PFSK-1 (cell line): ENCODE measurements at regions not wholly inside any gene's neighbourhood (a gene's known extent, or its start where the extent isn't known, plus 50 kb on each side); places are given as distances from the start of the nearest gene placed in this dataset.

Experiments used
- FOXP2 ChIP-seq: optimal IDR thresholded peaks from 2 replicates; pipeline ENCODE3; 2011; ENCODE audit warnings: borderline replicate concordance, control low read depth, inconsistent platforms; ENCODE audit not compliant: insufficient read depth; ENCODE audit errors: extremely low read length, extremely low read depth
- POLR2AphosphoS5 ChIP-seq: IDR thresholded peaks from 2 replicates; pipeline ENCODE4 v1.6.1; 2012; ENCODE audit warnings: low read depth, mild to moderate bottlenecking, control low read depth, low read length, moderate library complexity
- SIN3A ChIP-seq: IDR thresholded peaks from 2 replicates; pipeline ENCODE4 v1.6.1; 2012; ENCODE audit warnings: mild to moderate bottlenecking, low read length, moderate library complexity, borderline replicate concordance; ENCODE audit not compliant: insufficient read depth
- TAF1 ChIP-seq: IDR thresholded peaks from 2 replicates; pipeline ENCODE4 v1.6.1; 2012; ENCODE audit warnings: low read length, control low read depth, borderline replicate concordance; ENCODE audit not compliant: insufficient read depth
- TF ChIP-seq, protein P1 (sequence below), 2 experiments: IDR thresholded peaks; 2 replicates each; pipeline versions ENCODE4 v1.6.1 to v1.8.0; 2011 to 2012; ENCODE audit warnings: low read depth in 2 of 2, low read length in 2 of 2, control low read depth in 1 of 2, inconsistent platforms in 1 of 2, mild to moderate bottlenecking in 1 of 2, moderate library complexity in 1 of 2; ENCODE audit not compliant: insufficient read depth in 1 of 2

DNA sequence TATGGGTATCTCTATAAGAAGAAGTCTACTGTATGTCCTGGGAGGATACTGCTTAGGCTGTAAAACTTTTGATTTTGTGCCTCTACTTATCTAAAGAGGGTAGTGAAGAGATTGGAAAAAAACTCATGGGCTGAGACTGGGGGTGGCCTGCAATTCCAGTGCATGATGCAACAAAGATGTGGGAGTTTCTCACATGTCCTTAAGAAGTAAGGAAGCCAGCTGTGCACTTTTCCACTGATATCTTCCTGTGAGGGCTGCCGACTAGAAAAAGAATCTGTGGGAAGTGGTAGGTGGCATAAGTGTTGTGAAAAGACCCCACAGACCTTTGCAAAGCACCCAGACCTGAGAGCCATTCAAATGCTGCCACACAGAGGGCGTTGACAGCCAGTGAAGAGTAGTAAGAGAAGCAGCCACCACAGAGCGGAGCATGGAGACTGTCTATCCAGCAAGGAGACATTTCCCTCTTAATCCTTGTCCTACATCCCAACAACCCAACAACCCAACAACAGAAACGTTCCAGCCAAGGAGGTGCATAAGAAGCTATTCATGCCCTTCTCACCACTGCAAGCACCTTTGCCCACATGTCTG lies 65.1 kb downstream of the PFDN4 start:
- TF ChIP-seq TAF1: no peak
- TF ChIP-seq, protein P1, sequence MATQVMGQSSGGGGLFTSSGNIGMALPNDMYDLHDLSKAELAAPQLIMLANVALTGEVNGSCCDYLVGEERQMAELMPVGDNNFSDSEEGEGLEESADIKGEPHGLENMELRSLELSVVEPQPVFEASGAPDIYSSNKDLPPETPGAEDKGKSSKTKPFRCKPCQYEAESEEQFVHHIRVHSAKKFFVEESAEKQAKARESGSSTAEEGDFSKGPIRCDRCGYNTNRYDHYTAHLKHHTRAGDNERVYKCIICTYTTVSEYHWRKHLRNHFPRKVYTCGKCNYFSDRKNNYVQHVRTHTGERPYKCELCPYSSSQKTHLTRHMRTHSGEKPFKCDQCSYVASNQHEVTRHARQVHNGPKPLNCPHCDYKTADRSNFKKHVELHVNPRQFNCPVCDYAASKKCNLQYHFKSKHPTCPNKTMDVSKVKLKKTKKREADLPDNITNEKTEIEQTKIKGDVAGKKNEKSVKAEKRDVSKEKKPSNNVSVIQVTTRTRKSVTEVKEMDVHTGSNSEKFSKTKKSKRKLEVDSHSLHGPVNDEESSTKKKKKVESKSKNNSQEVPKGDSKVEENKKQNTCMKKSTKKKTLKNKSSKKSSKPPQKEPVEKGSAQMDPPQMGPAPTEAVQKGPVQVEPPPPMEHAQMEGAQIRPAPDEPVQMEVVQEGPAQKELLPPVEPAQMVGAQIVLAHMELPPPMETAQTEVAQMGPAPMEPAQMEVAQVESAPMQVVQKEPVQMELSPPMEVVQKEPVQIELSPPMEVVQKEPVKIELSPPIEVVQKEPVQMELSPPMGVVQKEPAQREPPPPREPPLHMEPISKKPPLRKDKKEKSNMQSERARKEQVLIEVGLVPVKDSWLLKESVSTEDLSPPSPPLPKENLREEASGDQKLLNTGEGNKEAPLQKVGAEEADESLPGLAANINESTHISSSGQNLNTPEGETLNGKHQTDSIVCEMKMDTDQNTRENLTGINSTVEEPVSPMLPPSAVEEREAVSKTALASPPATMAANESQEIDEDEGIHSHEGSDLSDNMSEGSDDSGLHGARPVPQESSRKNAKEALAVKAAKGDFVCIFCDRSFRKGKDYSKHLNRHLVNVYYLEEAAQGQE (IDR thresholded peaks at IDR 0.05; ENCODE audit: insufficient read depth in 1 of 2, low read depth in 2 of 2, low read length in 2 of 2): no peak
- no peak for TF ChIP-seq FOXP2
- TF ChIP-seq POLR2AphosphoS5: no peak
- TF ChIP-seq SIN3A: no peak

DNA sequence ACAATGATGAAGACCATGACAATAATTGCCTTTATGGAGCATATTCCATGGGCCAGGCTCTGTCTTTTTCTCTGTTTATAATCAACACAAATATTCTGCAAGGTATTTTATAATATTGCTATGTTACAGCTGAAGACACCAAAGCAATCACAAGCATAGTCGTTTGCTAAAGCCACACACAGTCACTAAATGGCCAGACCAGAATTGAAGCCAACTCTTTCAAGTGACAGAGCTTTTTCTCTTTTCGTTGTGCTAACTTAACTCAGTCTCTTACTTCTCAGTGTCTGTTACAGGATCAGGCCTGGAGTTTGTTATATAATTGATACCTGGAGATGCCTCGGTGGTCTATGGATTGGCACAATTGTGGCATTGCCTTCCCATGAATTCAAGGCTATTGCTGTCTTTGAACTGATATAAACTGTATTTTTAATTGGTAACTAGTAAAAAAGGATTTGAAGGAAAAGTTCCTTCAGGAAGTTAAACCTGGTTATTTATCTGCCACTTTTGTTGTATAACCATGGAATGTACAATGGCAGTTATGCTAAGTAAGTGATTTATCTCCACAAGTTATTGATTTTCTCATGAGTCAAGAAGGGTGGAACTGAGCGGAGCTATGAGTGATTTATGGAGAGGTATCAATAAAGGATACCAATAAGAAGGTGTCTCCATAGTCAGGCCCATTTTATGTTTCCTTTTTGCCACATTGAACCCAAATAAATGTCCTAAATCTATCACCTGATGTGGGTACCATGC lies 67.6 kb downstream of the PFDN4 start:
- TF ChIP-seq, protein P1 (IDR thresholded peaks at IDR 0.05; ENCODE audit: insufficient read depth in 1 of 2, low read depth in 2 of 2, low read length in 2 of 2): no peak

DNA sequence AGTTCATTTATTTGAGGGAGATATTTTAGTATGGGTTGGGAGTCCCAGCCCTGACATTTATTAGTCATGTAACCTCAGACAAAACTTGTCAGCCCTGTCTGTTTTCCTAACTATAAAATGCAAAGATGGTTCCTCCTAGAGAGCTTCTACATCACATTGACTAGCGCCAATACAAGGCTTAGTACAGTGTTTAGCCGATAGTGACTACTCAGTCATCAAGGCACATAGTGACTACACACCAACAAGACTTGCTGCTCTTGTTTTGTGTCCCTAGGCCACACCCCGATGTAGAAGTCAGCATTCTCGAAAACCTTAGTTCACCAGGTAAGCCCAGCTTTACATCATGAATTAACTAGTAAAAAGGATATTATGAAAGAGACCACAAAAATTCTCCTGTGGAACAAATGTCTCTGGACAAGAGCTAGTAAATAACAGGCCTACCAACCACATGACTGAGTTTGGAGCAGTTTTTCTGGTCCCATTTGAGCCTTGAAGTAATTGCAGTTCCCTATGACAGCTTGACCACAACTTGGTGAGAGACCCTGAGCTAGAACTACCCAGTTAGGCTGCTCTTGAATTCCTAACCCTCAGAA lies 68.8 kb downstream of the PFDN4 start:
- TF ChIP-seq TAF1 (no peak), POLR2AphosphoS5 (no peak), SIN3A (no peak), FOXP2 (no peak)
- TF ChIP-seq, protein P1 (IDR thresholded peaks at IDR 0.05; ENCODE audit: insufficient read depth in 1 of 2, low read depth in 2 of 2, low read length in 2 of 2): no peak

DNA sequence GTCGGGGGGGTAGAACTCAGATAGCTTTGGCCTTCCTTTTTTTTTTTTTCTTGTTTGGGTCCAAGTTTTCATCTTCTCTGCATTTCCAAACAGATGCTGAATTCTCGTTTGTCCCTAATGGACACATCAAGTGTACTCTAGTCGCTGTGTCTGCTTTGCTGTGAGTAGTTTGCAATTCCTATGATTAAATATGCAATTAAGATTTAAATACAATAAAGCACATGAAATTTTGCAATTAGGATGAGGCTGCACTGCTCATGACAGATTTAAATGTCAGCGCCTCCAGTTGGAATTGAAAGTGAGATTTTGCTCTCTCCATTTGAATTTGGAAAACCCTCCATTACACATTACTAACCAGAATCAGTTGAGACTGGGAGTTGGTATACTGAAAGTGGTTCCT lies 70.4 kb downstream of the PFDN4 start:
- TF ChIP-seq SIN3A: no peak
- TF ChIP-seq, protein P1 (IDR thresholded peaks at IDR 0.05; ENCODE audit: insufficient read depth in 1 of 2, low read depth in 2 of 2, low read length in 2 of 2): no peak
- no peak for TF ChIP-seq POLR2AphosphoS5
- no peak for TF ChIP-seq TAF1
- no peak for TF ChIP-seq FOXP2
